ENCODE measurements at regions not wholly inside any gene's neighbourhood (a gene's known extent, or its start where the extent isn't known, plus 50 kb on each side); places are given as distances from the start of the nearest gene placed in this dataset.

DNA sequence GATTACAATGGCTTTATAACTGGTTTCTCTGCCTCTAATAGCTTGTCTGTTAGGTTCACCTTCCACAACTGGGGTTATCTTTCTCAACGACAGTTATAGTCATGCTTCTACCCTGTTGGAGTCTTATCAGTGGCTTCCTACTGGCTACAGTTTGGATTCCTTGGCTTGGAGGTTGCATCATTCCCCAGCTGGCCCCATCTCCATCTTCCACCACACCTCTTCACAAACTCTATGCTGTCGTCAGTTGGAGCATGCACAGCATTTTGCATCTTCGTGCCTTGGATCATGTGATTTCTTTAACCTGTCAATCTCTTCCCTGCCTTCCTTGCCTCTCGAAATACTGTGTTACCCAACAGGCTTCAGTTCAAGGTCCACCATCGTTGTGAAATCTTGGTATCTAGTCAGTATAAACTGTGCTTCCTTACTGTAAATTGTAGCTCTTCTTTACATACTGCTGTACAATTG lies 316.3 kb upstream of the CXCR4 start (continued):
- TF ChIP-seq MLLT1 (IDR thresholded peaks at IDR 0.05) (no peak), TAF7 (tag; IDR thresholded peaks at IDR 0.05) (no peak), CEBPZ (IDR thresholded peaks at IDR 0.05; ENCODE audit: borderline replicate concordance, low read depth, low read length) (no peak), BACH1 (tag; IDR thresholded peaks at IDR 0.05) (no peak), ZNF217 (CRISPR knock-in tag; IDR thresholded peaks at IDR 0.05) (no peak), GTF2E2 (tag; IDR thresholded peaks at IDR 0.05) (no peak), CCAR2 (IDR thresholded peaks at IDR 0.05; ENCODE audit: low read depth, low read length) (no peak), PTRF (tag; IDR thresholded peaks at IDR 0.05) (no peak), ZNF436 (CRISPR knock-in tag; IDR thresholded peaks at IDR 0.05) (no peak), KLF10 (CRISPR knock-in tag; IDR thresholded peaks at IDR 0.05) (no peak)
